ENCODE measurements at regions not wholly inside any gene's neighbourhood (a gene's known extent, or its start where the extent isn't known, plus 50 kb on each side); places are given as distances from the start of the nearest gene placed in this dataset.

DNA sequence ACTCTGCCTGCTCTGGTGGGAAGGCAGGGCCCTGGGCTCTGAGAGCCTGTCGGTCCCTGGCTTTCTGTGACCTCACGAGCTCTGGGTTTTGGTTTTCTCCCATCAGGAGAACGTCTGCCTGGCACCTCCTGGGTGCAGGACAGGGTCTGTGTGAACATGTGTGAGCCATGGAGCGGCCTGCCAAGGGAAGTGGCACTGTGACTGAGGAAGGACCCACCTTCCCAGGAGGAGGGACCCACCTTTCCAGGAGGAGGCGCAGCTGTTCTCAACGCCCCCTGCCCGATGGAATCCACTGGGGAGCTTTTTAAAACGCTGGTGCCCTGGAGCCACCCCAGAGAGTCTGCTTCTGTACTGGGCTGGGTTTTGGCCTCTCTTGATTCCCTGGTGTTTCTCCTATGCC is 168.7 kb downstream of the GLI2 start:
- no peak for FAIRE-seq

DNA sequence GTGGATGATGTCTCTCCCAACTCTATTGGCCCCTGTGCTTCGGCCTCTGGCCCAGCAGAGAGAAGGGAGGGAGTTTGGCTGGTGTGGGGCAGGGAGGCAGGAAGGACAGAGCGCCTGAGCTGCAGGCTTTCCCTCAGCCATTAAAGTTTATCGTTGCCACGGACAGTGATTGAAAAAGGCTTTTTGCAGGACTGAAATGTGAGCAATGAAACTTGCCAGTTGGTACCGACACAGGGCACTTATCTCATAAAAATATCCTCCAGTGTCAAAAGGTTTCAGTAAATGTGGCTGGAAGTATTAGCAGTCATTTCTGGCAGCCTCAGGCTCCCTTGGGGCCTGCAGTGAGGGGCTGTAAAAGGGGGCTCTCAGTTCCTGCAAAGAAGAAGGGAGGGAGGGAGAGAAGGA is 169.2 kb downstream of the GLI2 start:
- FAIRE-seq: no peak

DNA sequence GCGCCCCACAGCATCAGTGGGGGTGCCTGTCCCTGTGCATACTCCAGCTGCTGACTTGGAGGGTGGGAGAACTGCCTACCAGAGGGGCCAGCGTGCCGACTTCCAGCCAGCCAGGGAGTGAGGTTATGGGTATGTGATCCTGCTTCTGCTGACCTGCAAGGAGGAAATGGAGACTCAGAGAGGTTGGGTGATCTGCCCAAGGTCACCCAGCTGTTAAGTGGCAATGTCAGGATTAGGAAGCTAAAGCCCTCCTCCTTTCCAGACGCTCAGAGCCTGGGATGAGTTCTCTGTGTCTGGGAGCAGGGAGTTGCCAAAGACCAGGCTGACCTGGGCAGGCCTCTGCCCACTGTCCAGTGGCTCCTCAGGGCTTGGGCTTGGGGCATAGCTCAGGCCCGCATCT is 169.6 kb downstream of the GLI2 start:
- FAIRE-seq: no peak

DNA sequence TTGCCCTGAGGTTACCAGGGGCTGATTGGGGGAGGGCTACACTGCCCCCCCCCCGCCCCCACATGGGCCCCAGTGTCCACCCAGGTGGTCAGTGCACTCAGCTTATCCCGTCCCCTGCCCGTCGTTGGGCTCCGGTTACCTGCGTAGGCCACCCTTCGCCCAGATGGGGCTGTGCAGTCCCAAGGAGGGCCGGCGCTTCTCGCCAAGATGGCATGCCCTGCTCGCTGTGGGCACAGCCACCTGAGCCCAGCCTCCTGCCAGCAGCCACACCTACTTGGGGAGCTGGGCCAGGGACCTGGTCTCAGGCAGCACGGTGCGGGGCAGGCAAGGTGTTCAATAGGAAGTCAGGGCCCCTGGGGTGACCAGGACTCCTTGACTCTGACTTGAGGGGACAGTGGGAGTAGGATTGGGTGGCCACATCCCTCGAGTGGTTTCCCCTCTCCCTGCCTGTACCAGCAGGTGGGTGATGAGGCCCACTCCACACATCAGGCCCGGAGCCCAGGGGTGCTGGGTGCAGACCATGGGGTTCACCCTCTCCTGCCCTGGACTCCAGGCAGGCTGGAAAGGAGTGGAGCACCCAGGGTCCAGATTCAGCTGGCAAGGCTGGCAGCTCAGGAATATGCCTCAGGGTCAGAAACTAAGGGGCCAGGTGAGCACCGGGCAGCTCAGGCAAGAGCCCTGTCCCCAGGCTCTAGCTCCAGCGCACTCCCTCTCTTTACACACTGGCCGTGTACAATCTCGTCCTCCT is 170.3 kb downstream of the GLI2 start:
- no peak for FAIRE-seq

DNA sequence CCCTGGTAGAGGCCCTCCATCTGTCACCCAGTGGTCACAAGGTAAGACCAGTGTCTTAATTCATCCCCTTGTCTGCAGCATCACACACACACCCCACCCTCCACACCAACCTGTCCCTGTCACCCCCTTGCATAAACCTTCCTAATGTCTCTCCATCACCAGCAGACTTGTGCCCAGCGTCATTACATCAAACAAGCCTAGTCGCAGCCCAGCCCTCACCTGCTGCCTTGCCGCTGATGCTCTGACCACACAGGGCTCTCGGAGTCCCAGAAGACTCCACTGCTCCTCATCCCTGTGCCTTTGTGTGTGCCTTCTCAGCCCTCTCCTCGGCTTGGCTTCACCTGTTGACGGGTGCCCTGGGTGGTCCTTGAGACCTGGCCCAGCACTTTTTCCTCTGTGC is 171.2 kb downstream of the GLI2 start:
- no peak for FAIRE-seq

DNA sequence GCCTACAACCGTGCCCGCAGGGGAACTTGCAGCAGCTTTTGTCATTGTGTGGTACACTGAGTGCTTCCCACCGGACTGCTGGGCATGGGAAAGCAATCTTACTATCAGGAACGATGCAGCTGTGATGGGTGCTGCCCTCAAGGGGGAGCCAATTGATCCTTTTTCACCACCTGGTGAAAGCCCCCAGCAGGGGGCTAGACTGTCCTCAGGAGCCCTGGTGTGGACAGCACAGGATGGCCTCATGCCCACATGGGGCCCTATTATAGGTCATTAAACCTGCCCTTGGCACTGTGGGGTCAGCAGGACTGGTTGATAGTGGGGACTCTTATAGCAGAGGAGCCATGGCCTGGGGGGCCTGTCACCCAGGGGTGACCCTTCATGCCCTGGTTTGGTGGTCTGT is 172.2 kb downstream of the GLI2 start:
- no peak for FAIRE-seq

DNA sequence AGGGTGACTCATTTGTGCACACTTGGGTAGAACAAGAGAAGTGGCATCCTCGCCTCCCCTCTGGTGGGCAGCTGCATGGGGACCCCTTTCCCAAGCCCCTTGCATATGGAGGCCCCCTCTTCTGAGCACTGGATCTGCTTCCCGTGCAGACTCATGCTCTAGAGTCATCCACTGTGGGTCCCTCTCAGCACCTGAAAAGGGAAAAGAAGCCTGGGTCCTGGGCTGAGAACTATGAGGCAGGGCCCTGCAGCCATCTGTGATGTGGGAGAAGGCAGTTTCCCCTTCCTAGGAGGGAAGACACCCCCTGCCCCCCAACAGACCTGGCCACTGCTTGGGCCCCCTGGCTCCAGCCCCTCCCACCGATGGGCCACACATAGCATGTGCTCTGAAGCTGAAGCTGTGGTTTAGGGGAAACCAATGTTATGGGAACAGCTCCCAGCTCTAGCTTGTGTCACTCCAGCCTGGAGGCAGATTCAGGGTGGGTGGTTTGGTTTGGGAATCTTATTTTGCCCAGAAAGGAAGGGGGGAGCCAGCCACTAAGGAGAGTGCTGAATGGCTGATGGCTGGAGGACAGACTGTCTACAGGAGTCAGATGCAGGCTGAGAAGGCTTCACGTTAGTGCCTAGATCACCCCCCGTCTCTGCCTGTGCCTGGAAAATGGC is 172.8 kb downstream of the GLI2 start:
- FAIRE-seq: no peak

DNA sequence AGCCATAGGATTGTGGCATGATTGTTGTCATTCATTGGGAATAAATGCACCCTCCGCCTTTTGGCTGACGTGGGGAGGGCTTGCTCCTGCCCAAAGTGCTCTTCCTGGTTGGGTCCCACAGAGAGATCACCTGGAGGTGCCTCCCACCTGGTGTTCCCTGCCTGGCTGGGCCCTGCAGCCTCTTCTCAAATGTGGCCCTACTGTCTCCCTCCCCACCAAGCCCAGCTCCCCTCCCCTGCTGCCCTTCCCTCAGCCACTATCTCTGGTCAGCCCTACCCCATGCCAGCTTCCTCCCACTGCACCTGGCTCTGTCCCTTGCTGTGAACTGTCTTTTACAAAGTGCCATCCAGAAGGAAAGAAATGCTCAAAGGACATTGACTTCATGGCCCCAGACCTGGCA is 173.4 kb downstream of the GLI2 start:
- FAIRE-seq: no peak

DNA sequence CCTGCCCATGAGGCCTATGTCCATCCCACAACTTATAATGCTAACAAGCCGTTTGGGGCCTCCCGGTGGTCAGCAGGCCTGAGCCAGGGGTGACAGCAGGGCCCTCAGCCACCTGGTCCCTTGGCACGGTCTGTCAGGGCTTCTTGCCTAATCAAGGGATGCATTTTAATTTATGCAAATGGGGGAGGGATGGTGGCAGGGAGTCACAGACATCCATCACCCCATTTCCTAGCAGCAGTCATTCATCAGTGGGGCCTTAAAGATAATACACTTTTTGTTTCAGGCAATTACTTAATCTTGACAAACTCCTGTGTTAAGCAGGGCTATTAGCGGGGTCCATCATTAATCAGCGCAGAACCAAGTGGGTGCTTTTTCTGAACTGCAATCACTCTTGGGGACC is 174.5 kb downstream of the GLI2 start:
- FAIRE-seq: no peak

DNA sequence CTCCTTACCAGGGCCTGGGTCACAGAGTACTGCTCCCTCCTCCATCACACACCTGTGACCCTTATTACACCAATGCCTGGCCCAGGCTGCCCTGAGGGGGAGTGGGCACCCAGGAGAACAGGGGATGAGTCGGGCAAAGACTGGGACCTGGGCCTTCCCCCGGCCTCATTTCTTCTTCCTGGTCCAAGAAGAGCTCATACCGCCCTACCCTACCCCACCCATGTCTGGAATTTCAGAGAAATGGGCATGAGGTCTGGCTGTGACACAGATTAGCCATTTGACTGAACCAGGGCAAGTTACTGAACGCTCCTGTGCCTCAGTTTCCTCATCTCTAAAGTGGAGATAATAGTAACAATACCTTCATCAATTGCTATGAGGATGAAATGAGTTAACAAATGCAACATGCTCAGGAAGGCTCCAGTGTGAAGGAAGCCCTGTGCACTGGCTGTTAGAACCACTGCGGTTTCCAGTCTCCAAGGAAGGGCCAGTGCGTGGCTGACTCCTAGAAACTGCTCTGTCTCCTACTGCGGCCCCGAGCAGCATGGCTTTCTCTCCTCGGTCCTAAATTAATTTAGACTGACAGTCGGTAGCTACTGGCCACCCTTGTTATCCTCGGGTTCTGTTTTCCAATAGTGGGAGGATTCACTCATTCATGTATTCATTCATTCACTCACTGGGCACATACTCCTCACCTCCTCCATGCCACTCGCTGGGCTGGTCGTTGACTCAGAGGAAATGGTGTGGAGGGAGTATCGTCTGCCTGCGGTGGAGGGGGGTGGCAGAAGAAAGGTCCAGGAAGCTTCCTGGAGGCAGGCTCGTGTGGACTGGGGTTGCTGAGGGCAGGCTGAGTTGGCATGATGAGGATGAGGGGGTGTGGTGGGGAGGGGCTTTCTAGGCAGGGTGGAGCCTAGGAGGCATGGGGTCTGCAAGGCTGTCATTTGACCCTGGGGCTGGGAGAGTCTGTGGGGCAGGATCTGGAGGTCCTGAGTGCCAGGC is 175.6 kb downstream of the GLI2 start:
- no peak for FAIRE-seq

DNA sequence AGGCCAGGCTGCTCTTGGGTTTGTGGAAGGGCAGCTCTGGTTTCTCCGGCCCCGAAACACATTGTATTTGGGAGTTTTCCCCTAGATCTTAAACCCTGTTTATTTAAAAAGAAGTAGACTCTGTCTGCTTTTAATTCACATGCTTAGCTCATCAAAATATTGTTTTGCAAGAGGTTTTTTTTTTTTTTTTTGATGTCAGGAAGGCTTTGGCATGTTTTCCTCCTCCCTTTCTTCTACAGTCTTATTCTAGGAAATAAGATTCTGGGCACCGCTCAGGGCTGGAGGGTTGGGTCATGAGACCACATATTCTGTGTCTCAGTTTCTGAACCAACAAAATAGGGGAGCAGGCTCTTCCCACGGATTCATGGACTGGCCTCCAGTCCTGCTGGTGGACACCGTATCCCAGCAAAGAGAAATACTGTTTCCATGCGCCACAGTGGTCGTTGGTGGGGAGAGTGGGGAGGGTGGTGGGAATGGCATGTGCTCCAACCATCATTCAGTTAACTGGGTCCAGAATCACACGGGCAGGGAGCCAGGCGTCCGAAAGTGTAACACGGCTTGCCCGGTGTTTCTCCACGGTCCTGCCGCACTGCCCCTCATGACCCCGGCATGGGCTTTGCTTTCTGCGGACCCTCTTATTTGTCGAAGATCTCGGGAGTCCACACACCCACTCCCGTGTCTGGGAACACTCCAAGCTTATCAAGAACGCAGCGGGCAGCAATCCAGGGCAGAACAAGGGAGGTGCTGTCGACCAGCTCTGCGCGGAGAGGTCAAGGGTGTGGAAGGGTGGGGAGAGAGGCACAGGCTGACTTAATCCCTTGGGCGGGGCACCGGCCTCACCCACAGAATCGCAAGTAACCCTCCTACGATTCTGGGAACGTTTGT is 176.7 kb downstream of the GLI2 start:
- no peak for FAIRE-seq

DNA sequence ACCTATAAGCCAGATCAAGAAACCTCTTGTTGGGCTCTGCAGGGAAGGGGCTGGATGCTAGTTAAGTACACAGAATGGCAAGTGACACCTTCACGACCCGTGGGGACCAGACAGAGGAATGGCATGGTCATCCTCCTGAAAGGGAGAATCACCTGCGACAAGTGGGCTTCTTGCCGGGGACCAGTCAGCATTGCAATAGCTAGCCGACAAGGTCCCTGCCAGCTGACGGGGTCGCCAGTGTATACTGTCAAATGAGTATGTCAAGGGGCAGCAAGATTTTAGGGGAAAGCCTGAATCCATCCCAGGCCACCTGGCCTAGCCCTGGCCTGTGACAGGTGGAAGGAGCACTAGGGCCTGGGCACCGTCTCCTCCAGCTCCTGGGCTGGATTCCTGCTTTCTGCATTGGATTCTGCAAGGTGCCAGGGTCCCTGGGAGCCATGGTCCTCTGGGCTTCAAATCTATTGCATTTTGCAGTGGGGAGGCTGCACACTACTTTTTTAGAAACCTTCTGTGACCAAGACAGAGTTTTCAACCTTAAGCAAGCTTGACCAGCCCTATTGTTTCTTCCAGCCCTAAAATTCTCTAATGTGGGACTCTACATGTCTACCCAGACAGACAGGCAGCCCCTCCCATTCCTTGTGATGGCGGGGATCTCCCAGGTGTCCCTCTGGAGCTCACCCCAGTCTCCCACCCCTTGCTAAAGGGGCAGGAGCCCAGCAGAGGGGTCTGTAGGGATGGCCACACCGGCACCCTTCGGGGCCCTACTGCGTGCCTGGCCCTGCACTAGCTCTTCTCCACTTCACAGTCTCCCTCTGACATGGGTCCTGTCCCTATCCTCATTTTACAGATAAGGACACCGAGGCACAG is 178.5 kb downstream of the GLI2 start:
- no peak for FAIRE-seq

DNA sequence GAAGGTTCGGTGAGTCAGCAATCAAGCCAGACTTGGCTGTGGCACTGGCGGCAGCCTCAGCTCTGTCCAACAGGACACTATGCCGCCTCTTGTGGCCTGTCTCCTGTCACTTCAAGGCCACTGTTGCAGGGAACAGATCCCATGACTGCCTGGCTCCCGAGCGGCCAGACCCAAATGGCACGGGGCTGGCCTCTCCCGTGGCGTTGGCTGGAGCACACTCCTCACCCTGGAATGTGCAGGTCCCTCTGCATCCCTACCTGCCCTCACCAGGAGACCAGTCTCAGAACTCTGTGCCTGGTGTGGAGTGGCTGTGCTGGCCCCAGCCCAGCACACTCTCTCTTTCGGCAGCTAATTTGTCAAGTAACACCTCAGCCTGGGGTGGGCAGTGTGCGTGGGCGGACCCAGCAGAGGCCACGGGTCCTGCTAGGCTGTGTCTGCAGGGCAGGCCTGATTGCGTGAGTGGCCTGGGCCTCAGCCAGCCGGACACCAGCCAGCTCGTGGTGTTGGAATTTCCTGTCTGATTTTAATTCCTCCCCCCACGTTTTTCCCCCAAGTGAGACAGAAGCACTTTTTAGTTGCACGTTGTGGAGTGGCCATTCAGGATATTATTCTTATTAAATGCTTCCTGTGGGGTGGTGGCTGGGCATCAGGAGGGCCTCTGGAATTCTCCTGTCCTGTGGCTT is 179.3 kb downstream of the GLI2 start:
- FAIRE-seq: no peak

DNA sequence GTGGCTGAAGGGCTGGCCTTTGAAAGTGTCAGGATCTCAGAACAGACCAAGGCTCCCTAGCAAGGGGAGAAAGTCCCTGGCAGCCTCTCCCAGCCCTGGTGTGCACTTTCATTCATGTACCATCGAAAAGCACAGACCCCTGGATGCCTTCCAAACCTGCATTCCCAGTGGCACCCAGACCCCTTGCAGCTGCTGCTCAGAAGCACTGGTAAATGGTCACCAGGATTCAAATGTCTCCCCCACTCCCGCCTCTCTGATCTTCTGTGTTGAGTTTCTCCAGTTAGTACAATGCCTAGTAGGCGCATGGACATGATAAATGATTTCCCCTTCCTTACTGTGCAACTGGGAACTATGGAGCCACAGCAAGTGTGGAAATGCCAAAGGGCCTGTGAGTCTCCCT is 180.0 kb downstream of the GLI2 start:
- no peak for FAIRE-seq

DNA sequence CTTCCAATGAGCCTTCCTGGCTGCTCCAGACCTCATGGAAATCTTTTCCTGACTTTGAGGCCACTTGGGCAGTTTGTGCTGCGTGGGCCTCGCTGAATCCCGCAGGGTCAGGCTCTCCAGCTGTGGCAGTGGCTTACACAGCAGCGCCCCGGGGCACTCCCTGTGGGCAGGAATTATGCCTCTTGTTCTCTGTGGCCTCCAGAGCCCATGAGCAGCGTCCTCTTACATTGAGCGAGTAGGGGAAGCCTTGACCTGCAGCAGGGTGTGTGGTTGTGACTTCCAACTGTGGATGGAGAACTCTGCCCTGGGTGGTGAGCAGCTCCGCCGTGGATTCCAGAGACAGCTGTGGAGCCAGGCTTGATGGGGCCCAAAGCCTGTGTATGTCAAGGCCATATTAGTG is 180.8 kb downstream of the GLI2 start:
- FAIRE-seq: no peak

DNA sequence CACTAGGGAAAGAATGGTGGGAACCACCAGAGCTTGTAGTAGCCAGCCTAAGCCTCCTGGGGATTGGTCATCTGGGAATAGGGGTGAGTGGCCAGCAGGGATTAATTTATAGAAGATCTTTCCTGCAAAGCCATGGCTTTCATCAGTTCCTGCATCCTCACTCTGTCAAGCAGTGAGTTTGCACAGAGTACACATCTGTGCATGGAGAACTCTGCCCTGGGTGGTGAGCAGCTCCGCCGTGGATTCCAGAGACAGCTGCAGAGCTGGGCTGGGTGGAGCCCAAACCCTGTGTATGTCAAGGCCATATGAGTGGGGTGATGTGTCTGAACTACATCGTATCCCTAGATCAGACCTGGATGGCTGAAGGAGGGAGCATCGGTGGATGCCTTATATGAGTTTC is 182.2 kb downstream of the GLI2 start:
- no peak for FAIRE-seq

DNA sequence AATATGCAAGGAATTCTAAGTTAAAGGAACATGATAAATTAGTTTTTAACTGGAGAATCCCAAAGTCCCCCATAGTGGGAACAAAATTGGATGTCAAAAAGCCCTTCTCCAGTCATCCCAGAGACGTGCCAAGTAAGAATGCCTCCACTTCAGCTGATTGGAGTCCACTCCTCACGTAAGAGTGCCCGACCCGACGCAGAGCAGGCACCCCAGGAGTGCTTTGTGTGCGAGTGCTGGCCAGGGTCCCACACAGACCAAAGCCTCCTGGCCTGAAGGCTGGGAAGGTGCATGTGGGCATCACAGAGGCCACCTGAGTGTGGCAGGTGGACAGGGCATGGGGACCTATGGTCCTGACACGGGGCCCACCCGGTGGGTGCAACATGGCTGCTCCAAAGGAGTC is 183.5 kb downstream of the GLI2 start:
- FAIRE-seq: no peak

DNA sequence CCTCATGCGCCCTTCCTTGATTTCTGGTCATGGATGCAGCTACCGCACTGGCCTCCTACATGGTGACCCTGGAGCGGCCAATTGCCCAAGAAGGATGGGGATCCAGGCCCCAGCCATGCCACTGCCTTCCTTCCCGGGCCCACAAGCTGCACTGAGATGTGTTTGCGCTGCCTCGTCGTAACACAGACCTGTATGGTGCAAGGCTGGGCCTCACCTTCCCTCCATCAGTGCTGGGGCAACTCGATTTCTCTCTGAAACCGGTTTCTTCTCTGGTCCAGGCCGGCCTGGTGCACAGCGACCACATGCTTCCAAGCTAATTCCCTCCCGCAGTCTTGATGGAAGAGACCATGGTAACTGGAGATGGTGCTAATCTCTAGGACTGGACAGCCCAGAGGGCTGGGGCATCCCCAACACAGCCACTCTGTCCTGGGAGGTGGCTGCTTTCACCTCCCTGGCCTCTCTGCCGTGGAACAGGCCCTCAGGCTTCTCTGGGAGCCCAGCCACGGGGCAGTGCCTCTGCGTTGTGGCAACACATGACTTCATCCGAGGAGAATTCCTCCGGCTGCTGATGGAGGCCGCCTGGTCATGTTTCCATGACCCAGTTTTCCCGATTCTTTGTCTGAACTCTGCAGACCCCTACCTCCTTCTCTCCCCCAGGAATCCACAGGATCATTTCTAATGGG is 184.2 kb downstream of the GLI2 start:
- FAIRE-seq: no peak

DNA sequence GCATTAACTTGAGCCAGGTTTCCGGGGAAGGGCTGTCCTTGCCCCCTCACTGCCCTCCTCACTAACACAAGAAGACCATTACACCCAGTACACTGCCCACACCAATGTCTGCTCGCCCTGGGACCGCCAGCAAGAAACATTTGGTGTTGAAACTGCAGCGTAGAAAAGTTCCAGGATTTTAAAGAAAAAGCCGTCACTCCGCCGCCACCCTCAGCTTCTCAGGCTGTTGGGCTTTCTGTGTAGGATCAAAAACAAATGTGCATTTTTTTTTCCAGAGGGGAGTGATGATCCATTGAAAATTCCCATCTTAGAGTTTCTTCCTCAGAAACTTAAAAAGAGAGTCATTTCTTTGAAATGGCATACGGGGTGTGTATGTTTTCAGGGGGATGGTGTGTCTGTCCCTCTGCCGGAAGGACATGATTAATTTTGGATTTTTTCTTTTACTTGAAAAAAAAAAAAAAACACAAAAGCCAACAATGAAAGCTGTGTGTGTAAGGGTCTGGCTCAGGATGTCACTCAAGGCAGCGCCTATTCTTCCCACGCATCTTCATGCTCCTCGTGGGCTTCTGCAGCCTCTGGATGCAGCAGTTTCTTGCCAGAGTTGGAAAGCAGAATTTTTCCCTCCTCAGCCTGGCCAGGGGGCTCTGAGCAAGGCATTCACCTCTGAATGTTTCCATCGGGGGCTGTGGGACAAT is 184.9 kb downstream of the GLI2 start:
- FAIRE-seq: no peak

DNA sequence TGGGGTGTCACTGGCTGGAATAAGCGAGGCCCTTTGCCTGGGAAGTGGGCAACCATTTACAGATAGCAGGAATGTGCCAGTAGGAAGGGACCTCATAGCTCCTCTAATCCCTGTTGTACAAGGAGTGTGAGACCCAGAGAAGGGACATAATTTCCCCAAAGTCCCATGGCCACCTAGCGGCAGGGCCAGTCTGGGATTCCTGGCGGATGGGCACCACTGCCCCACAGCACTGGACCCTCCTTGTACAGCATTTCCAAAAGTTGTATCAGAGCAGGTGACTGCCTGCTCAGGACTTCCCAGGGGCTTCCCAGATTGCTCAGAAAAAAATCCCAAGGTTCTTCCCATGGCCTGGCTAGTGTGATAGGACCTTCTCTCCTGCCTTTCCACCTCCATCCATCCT is 185.8 kb downstream of the GLI2 start:
- FAIRE-seq: no peak

All from islet of Langerhans (tissue), 1 donor.